GM12891 (cell line): ENCODE measurements at regions not wholly inside any gene's neighbourhood (a gene's known extent, or its start where the extent isn't known, plus 50 kb on each side); places are given as distances from the start of the nearest gene placed in this dataset.
"Not testable (repeated sequence)": the region's sequence is repeated elsewhere in the genome, so short reads cannot be mapped to it uniquely, and the experiment has no call there.

ENCODE experiments used
- DNase-seq: peaks from one replicate; pipeline ENCODE4 v3.0.0; 2011; ENCODE audit warnings: low spot score; ENCODE audit not compliant: insufficient read length
- FAIRE-seq: peaks from 2 replicates; lab custom pipeline; 2011; peaks lifted over from hg19 to GRCh38; lab: Jason Lieb, UNC
- PAX5 ChIP-seq: IDR thresholded peaks from 2 replicates; pipeline ENCODE4 v1.6.1; 2011; ENCODE audit warnings: low read length, moderate library complexity, mild to moderate bottlenecking; ENCODE audit not compliant: insufficient read depth, severe bottlenecking
- POLR2A ChIP-seq: IDR thresholded peaks from 2 replicates; pipeline ENCODE4 v1.6.1; 2011; ENCODE audit warnings: low read depth, low read length, control low read depth
- POLR2AphosphoS5 ChIP-seq: IDR thresholded peaks from 2 replicates; pipeline ENCODE4 v1.6.1; 2011; ENCODE audit warnings: low read depth, low read length, control low read depth
- POU2F2 ChIP-seq: IDR thresholded peaks from 2 replicates; pipeline ENCODE4 v1.6.1; 2011; ENCODE audit warnings: low read depth, mild to moderate bottlenecking, control low read depth, low read length, moderate library complexity
- SPI1 ChIP-seq: IDR thresholded peaks from 2 replicates; pipeline ENCODE4 v1.6.1; 2011; ENCODE audit warnings: low read depth, low read length, control low read depth
- TAF1 ChIP-seq: IDR thresholded peaks from 2 replicates; pipeline ENCODE4 v1.6.1; 2011; ENCODE audit warnings: low read depth, low read length, control low read depth

- DNase-seq: no peak
- FAIRE-seq: no peak
- TF ChIP-seq PAX5 (no peak), SPI1 (no peak), POLR2A (no peak), POU2F2 (no peak)
Measured at GRCh38 chr1:9440261-9440660, 99.0 kb upstream of the SLC25A33 start.

GRCh38 chr1:9440763-9441194 lies 98.5 kb upstream of the SLC25A33 start:
- FAIRE-seq: no peak
- no peak for TF ChIP-seq POLR2A
- no peak for DNase-seq

GRCh38 chr1:9441451-9442133 lies 97.7 kb upstream of the SLC25A33 start:
- FAIRE-seq (no peak), DNase-seq (no peak)
- TF ChIP-seq PAX5: no peak
- no peak for TF ChIP-seq TAF1
- no peak for TF ChIP-seq POLR2AphosphoS5
- TF ChIP-seq POLR2A: no peak
- TF ChIP-seq SPI1: no peak

GRCh38 chr1:9442278-9442846 lies 96.9 kb upstream of the SLC25A33 start:
- DNase-seq (no peak), FAIRE-seq (no peak)
- TF ChIP-seq SPI1 (no peak), POLR2A (no peak), TAF1 (no peak), POU2F2 (no peak), POLR2AphosphoS5 (no peak), PAX5 (no peak)

GRCh38 chr1:9442986-9443385 lies 96.3 kb upstream of the SLC25A33 start:
- FAIRE-seq (no peak), DNase-seq (no peak)
- TF ChIP-seq TAF1 (no peak), SPI1 (no peak), POU2F2 (no peak), POLR2A (no peak), POLR2AphosphoS5 (no peak), PAX5 (no peak)

GRCh38 chr1:9443913-9444445 lies 95.3 kb upstream of the SLC25A33 start:
- DNase-seq: no peak
- TF ChIP-seq POLR2AphosphoS5: no peak
- FAIRE-seq: no peak

- TF ChIP-seq POLR2AphosphoS5 (no peak), PAX5 (no peak), TAF1 (no peak), POU2F2 (no peak), POLR2A (no peak), SPI1 (no peak)
- FAIRE-seq (no peak), DNase-seq (no peak)
Measured at GRCh38 chr1:9444532-9444931, 94.7 kb upstream of the SLC25A33 start.

- not testable (repeated sequence) for FAIRE-seq, DNase-seq
Measured at GRCh38 chr1:9445081-9445480, 94.2 kb upstream of the SLC25A33 start.

GRCh38 chr1:9447215-9447960 lies 91.9 kb upstream of the SLC25A33 start:
- FAIRE-seq (no peak), DNase-seq (no peak)
- TF ChIP-seq PAX5: no peak
- TF ChIP-seq POLR2AphosphoS5: no peak
- no peak for TF ChIP-seq SPI1
- no peak for TF ChIP-seq TAF1
- no peak for TF ChIP-seq POLR2A
- TF ChIP-seq POU2F2: no peak

- DNase-seq (no peak), FAIRE-seq (no peak)
- TF ChIP-seq POU2F2 (no peak), SPI1 (no peak), TAF1 (no peak), POLR2A (no peak), POLR2AphosphoS5 (no peak)
Measured at GRCh38 chr1:9448132-9449109, 90.8 kb upstream of the SLC25A33 start.
